Choroid plexus epithelial cell (primary cell): ENCODE measurements at regions not wholly inside any gene's neighbourhood (a gene's known extent, or its start where the extent isn't known, plus 50 kb on each side); places are given as distances from the start of the nearest gene placed in this dataset.

Experiments used
- DNase-seq: peaks from one replicate; pipeline ENCODE4 v3.0.0-alpha.2; 2010; ENCODE audit warnings: low read depth
- H3K4me3 ChIP-seq: 2 replicates; pipeline ENCODE4 v1.5.1; 2011; ENCODE audit warnings: low read depth, mild to moderate bottlenecking, control low read depth, low read length, moderate library complexity
- TF ChIP-seq, protein P1 (sequence below): conservative IDR thresholded peaks from 2 replicates; pipeline ENCODE4 v1.5.1; 2011; ENCODE audit warnings: low read depth, mild to moderate bottlenecking, control low read depth, inconsistent platforms, low read length, moderate library complexity

DNA sequence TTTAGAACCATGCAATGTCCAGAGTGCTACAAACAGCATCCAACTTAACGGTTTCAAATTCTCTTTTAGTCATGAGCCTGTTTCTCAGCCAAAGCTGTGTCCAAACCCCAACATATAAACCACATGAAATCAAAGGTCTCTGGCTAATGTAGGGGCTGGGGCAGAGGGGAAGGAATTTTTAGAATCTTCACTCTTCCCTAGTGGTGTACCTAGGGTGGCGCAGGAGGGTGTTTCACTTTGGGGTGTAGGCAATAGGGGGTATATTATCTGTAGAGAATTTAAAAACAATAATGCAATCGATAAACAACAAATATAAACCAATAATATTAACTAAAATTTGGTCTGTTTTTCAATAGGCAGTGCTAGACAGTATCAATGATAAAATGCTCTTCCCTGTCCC lies 132.1 kb upstream of the BRINP1 start:
- H3K4me3 ChIP-seq: no peak overlapping the region
- DNase-seq: no peak
- TF ChIP-seq, protein P1, sequence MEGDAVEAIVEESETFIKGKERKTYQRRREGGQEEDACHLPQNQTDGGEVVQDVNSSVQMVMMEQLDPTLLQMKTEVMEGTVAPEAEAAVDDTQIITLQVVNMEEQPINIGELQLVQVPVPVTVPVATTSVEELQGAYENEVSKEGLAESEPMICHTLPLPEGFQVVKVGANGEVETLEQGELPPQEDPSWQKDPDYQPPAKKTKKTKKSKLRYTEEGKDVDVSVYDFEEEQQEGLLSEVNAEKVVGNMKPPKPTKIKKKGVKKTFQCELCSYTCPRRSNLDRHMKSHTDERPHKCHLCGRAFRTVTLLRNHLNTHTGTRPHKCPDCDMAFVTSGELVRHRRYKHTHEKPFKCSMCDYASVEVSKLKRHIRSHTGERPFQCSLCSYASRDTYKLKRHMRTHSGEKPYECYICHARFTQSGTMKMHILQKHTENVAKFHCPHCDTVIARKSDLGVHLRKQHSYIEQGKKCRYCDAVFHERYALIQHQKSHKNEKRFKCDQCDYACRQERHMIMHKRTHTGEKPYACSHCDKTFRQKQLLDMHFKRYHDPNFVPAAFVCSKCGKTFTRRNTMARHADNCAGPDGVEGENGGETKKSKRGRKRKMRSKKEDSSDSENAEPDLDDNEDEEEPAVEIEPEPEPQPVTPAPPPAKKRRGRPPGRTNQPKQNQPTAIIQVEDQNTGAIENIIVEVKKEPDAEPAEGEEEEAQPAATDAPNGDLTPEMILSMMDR: no peak

DNA sequence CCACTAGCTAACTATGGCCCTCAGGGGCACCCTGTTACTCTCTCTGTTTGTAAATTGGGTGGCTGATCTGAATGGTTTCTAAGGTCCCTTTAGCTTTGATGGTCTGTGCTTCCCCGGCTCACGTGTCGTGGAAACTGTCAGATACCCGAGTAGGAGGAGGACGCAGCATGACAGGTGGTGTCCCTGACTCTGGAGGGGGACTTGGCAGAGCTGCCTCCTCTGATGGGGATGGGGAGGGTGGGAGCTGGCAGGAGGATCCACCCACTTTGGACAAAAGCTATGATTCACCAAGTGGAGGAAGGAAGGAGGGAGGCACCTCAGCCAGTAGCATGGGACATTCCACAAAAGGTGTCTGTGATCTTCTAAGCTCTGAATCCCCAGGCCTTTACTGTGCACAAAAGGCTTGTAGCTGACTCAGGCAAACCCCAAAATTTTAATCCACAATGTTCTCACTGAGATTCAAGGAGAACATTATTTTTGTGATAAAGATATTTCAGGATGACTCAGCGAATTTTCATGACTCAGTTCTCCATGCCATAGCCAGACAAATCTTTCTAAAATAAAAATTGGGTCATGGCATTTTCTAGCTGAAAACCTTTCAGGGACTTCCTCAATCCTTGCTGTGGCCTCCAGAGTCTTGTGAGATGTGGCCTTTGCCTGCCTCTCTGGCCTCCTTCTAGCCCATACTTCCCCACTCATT lies 131.0 kb upstream of the BRINP1 start:
- H3K4me3 ChIP-seq: no peak overlapping the region
- DNase-seq: no peak
- TF ChIP-seq, protein P1: no peak

DNA sequence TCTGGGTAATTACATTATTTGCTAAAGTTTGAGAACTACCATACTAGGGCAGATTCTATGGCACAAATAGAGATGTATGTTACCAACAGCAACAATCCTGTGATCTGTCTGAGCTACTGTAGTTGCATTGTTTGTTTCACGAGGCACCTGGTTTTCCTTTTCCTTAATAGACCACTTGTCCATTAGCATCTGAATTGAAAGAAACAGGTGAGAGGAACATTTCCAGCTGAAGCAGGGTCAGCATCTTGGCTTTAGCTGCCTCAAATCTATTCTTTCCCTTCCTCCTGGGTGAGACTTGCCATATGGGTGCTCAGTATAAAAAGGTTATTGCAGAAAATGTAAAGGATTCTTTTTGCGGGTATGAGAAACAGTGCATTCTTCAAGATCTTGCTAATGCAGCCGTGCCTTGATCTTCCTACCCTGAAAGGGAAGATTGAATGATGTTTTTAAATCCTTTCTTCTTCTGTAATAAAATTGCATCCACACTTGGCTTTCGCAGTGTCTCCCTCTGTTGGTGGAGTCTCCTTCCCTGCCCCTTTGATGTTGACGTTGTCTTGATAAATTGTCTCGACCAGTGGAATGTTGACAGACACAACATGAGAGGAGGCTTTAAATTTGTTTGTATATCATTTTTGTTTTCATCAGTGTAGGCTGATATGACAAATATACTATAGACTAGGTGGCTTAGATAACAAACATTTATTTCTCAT lies 118.0 kb upstream of the BRINP1 start:
- no peak for DNase-seq
- TF ChIP-seq, protein P1: no peak
- no peak overlapping the region for H3K4me3 ChIP-seq

DNA sequence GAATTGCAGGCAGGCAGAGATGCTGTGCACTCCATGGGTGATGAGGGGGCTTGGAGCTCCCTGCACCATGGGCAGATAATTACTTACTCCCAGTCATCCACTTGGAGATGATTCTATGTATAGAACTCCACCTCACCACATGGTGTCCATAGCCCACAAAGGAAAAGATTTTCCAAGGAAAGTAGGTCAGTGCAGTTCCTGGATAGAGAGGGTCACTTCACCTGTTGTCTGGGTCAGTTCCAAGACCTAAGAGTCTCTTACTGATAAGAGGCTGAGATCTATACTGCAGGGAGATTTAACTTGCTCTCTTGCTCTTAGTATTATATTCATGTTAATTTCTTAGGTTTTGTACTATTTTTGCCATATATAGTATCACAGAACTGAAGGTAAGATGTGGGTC lies 113.9 kb upstream of the BRINP1 start:
- TF ChIP-seq, protein P1: no peak
- DNase-seq: no peak

DNA sequence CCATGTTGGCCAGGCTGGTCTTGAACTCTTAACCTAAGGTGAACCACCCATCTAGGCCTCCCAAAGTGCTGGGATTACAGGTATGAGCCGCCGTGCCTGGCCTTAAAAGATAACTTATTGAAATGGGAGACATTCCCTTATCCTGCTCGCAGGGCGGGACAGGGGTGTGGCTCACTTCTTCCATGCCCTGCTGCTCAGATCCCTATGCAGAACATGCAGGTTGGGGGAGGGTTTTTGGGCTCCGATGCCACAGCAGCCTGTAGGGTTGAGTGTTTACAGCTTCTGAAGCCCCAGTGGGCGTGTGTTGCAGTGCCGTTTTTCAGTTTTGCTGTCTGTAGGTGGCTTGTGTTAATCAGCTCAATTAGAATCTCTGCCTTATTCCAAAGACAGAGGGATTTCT lies 108.0 kb upstream of the BRINP1 start:
- no peak overlapping the region for H3K4me3 ChIP-seq
- TF ChIP-seq, protein P1: no peak
- no peak for DNase-seq

More for the DNA sequence above, 113.9 kb upstream of the BRINP1 start:
- no peak overlapping the region for H3K4me3 ChIP-seq

DNA sequence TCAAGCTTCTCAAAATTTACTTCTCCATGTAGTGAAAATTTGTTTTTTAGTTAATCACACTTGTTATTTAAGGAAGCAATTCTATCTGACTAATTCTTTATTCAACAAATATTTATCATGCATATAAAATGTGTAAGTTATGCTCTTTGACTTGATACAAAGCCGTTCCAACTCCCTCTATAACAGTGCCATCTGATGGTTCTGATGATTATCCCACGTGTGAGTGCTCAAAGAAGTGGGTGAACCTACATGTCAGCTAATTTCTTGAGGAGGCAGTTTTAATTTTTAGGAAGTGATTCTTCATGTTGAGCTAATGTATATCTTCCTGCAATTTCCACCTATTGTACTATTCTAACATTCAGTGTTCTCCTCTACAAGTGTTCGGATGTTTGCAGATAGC lies 88.8 kb upstream of the BRINP1 start:
- DNase-seq: no peak
- TF ChIP-seq, protein P1: no peak
- H3K4me3 ChIP-seq: no peak overlapping the region

DNA sequence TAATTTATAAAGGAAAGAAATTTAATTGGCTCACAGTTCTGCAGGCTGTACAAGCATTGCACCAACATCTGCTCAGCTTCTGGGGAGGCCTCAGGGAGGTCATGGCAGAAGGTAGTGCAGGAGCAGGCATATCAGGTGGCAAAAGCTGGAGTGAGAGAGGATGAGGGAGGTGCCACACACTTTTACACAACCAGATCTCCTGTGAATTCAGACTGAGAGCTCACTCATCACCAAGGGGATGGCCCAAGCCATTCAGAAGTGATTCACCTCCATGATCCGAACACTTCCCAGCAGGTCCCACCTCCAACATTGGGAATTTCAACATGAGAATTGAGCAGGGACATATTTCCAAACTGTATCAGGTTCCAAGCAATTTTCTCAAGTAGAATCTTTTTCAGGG lies 84.7 kb upstream of the BRINP1 start:
- H3K4me3 ChIP-seq: no peak overlapping the region
- no peak for DNase-seq
- TF ChIP-seq, protein P1: no peak
